GM12878 (cell line): ENCODE measurements at regions not wholly inside any gene's neighbourhood (a gene's known extent, or its start where the extent isn't known, plus 50 kb on each side); places are given as distances from the start of the nearest gene placed in this dataset.

Experiments
- ATAC-seq: fragments of 200-7000 bp; cut with Tn5 transposase; 3 replicates; pipeline ENCODE4 v1.9.1; 2020; ENCODE audit warnings: mild to moderate bottlenecking, moderate library complexity
- BruUV-seq: library from RNA; stranded (reverse); fragments of 400-500 nt; replicated peaks from 2 replicates; lab custom pipeline; 2021; lab: Mats Ljungman, UMichigan
- CTCF ChIA-PET: fragments of 300-600 bp; sonication (Branson Sonifier 250); formaldehyde crosslinking; extraction: SDS; loops from one replicate; lab custom pipeline; 2021; ENCODE audit warnings: inconsistent platforms; lab: Yijun Ruan, JAX
- POLR2A ChIA-PET: fragments of 350-600 bp; formaldehyde crosslinking; extraction: SDS; loops from one replicate; lab custom pipeline; 2021; ENCODE audit warnings: inconsistent platforms; lab: Charles Lee
- RAD21 ChIA-PET: fragments of 300-600 bp; sonication (Branson Sonifier 250); formaldehyde crosslinking; loops from one replicate; lab custom pipeline; 2023; ENCODE audit warnings: antibody characterized with exemption; ENCODE audit not compliant: unreplicated experiment; lab: Charles Lee
- SMC1A ChIA-PET: fragments of 300-600 bp; sonication (Branson Sonifier 250); formaldehyde crosslinking; loops from one replicate; lab custom pipeline; 2023; ENCODE audit not compliant: unreplicated experiment, uncharacterized antibody; lab: Charles Lee
- DNase-seq: peaks from one replicate; pipeline ENCODE4 v3.0.0-alpha.2; 2011; ENCODE audit warnings: low read depth, low spot score
- FAIRE-seq: peaks from 3 replicates; lab custom pipeline; 2011; peaks lifted over from hg19 to GRCh38; lab: Jason Lieb, UNC
- H2AFZ ChIP-seq: 2 replicates; pipeline ENCODE4 v1.6.0; 2011; ENCODE audit warnings: low read depth, low read length, control low read depth; ENCODE audit not compliant: control insufficient read depth
- H3K27ac ChIP-seq: 2 replicates; pipeline ENCODE4 v1.5.1; 2011; ENCODE audit warnings: control low read depth; ENCODE audit not compliant: control insufficient read depth, insufficient read depth
- H3K27me3 ChIP-seq, 2 experiments: replicated peaks in 1 of 2; 2 replicates each; pipeline versions ENCODE4 v1.6.0 to v1.6.1; 2011; ENCODE audit warnings: low read length in 1 of 2; ENCODE audit not compliant: control insufficient read depth in 2 of 2, insufficient read depth in 2 of 2
- H3K36me3 ChIP-seq, 2 experiments: 2 replicates each; pipeline ENCODE4 v1.5.1; 2011; ENCODE audit warnings: low read length in 1 of 2; ENCODE audit not compliant: control insufficient read depth in 2 of 2, insufficient read depth in 2 of 2
- H3K4me1 ChIP-seq: 2 replicates; pipeline ENCODE4 v1.6.1; 2011; ENCODE audit warnings: mild to moderate bottlenecking, low read length, moderate library complexity, mixed read lengths; ENCODE audit not compliant: control insufficient read depth, insufficient read depth
- H3K4me2 ChIP-seq: 2 replicates; pipeline ENCODE4 v1.6.0; 2011; ENCODE audit warnings: control low read depth; ENCODE audit not compliant: control insufficient read depth, insufficient read depth
- H3K4me3 ChIP-seq: fragments of 200-600 bp; sonication (generic); 2 replicates; pipeline ENCODE4 v1.5.1; 2016
- H3K79me2 ChIP-seq: 2 replicates; pipeline ENCODE4 v1.6.0; 2011; ENCODE audit warnings: low read length; ENCODE audit not compliant: control insufficient read depth, insufficient read depth
- H3K9ac ChIP-seq: 2 replicates; pipeline ENCODE4 v1.8.0; 2011; ENCODE audit warnings: low read length, control low read depth, mixed read lengths; ENCODE audit not compliant: control insufficient read depth, insufficient read depth
- H3K9me3 ChIP-seq: replicated peaks from 3 replicates; pipeline ENCODE4 v1.5.1; 2011; ENCODE audit warnings: mild to moderate bottlenecking, low read length; ENCODE audit not compliant: control insufficient read depth, insufficient read depth
- H4K20me1 ChIP-seq: 2 replicates; pipeline ENCODE4 v1.6.0; 2011; ENCODE audit not compliant: control insufficient read depth, insufficient read depth
- ETV6 ChIP-seq, 2 experiments: fragments of 450-650 bp in 1 of 2; IDR thresholded peaks in 1 of 2; conservative IDR thresholded peaks in 1 of 2; 2 replicates each; pipeline ENCODE4 v1.6.1; 2014; ENCODE audit warnings: antibody characterized with exemption in 1 of 2, borderline replicate concordance in 1 of 2, low read depth in 1 of 2, mild to moderate bottlenecking in 1 of 2, moderate library complexity in 1 of 2
- IKZF2 ChIP-seq, 2 experiments: fragments of 450-650 bp; IDR thresholded peaks; 2 replicates each; pipeline ENCODE4 v1.6.1; 2017; ENCODE audit warnings: mild to moderate bottlenecking in 2 of 2, moderate library complexity in 2 of 2
- LARP7 ChIP-seq: fragments of 450-650 bp; IDR thresholded peaks from 2 replicates; pipeline ENCODE4 v1.6.1; 2017; ENCODE audit warnings: mild to moderate bottlenecking
- NR2C1 ChIP-seq: fragments of 450-650 bp; IDR thresholded peaks from 2 replicates; pipeline ENCODE4 v1.6.1; 2017; ENCODE audit warnings: antibody characterized with exemption, mild to moderate bottlenecking, moderate library complexity
- PAX5 ChIP-seq: IDR thresholded peaks from 2 replicates; pipeline ENCODE4 v1.6.1; 2011; ENCODE audit warnings: low read depth, low read length, borderline replicate concordance
- POU2F2 ChIP-seq: IDR thresholded peaks from 3 replicates; pipeline ENCODE4 v1.6.1; 2011; ENCODE audit warnings: low read depth, mild to moderate bottlenecking, low read length, borderline replicate concordance
- RAD51 ChIP-seq: fragments of 450-650 bp; IDR thresholded peaks from 2 replicates; pipeline ENCODE4 v1.6.1; 2016; ENCODE audit warnings: moderate library complexity, mild to moderate bottlenecking, inconsistent platforms
- RCOR1 ChIP-seq: conservative IDR thresholded peaks from 2 replicates; pipeline ENCODE4 v1.6.1; 2012; ENCODE audit warnings: low read depth, low read length, improper control_type of control experiment
- SIX5 ChIP-seq: IDR thresholded peaks from 2 replicates; pipeline ENCODE4 v1.6.1; 2011; ENCODE audit warnings: mild to moderate bottlenecking, low read depth, low read length, moderate library complexity; ENCODE audit not compliant: severe bottlenecking
- WGBS: methylation state at CpG from one replicate; pipeline ENCODE4 v1.1.6; 2016; ENCODE audit warnings: low lambda C conversion rate; ENCODE audit not compliant: insufficient replicate concordance, insufficient coverage; ENCODE audit errors: missing lambda C conversion rate; 5-methylcytosine and 5-hydroxymethylcytosine counted together
- in situ Hi-C: fragments of 300-500 bp; cut with MboI; formaldehyde crosslinking; loops from 9 replicates; pipeline ENCODE4 v1.14.3; 2018; ENCODE audit warnings: mixed read lengths
- intact Hi-C: fragments of 100-400 bp; cut with micrococcal nuclease; formaldehyde crosslinking; loops from one replicate; pipeline ENCODE4 v1.14.2; 2022; ENCODE audit not compliant: unreplicated experiment
- TF ChIP-seq, protein P1 (sequence below): fragments of 450-650 bp; IDR thresholded peaks from 2 replicates; pipeline ENCODE4 v1.6.1; 2017; ENCODE audit warnings: low read depth, mild to moderate bottlenecking, moderate library complexity
- TF ChIP-seq, protein P2 (sequence below): IDR thresholded peaks from 2 replicates; pipeline ENCODE4 v1.6.1; 2011; ENCODE audit warnings: borderline replicate concordance, low read depth, mild to moderate bottlenecking, moderate library complexity, mixed read lengths, low read length; ENCODE audit not compliant: insufficient read depth; ENCODE audit errors: extremely low read length
- TF ChIP-seq, protein P3 (sequence below): IDR thresholded peaks from 2 replicates; pipeline ENCODE4 v1.6.1; 2012; ENCODE audit warnings: low read depth, low read length, improper control_type of control experiment
- TF ChIP-seq, protein P4 (sequence below): fragments of 450-650 bp; IDR thresholded peaks from 2 replicates; pipeline ENCODE4 v1.6.1; 2016; ENCODE audit warnings: mild to moderate bottlenecking, moderate library complexity, borderline replicate concordance
- TF ChIP-seq, protein P5 (sequence below): fragments of 450-650 bp; IDR thresholded peaks from 2 replicates; pipeline ENCODE4 v1.6.1; 2017; ENCODE audit warnings: mild to moderate bottlenecking, low read depth, inconsistent platforms; ENCODE audit not compliant: poor library complexity, severe bottlenecking

DNA sequence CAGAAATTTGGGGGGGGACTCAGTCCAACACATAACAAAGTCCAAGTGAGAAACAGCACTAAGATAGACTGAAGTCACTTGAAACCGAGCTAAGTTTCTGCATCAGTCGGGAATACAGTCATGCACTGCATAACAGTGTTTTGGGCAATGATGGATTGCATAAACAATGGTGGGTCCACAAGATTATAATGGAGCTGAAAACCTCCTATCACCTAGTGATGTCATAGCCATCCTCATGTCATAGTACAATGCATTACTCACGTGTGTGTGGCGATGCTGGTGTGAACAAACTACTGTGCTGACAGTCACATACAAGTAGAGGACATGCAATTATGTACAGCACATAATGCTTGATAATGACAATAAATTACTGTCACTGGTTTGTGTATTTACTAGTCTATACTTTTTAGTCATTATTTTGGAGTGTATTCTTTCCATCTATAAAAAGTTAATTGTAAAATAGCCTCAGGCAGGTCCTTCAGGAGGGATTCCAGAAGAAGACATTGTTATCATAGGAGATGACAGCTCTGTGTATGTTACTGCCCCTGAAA lies 154.5 kb upstream of the ECI2 start:
- in situ Hi-C loops (no loop called here), intact Hi-C loops (no loop called here)
- no peak overlapping the region for H2AFZ ChIP-seq
- ChIA-PET SMC1A (no interaction called here), RAD21 (no interaction called here), CTCF (no interaction called here), POLR2A (no interaction called here)
- H3K4me3 ChIP-seq = no peak overlapping the region
- H3K4me2 ChIP-seq = no peak overlapping the region
- H3K9me3 ChIP-seq = no peaks in the 10 kb centered on the region
- H4K20me1 ChIP-seq = no peaks in the 10 kb centered on the region
- DNase-seq = no peak
- 39% methylated on average over 4 of the region's 4 CpGs for WGBS
- no peak for ATAC-seq
- no peaks in the 10 kb centered on the region for H3K36me3 ChIP-seq
- no peak overlapping the region for H3K9ac ChIP-seq
- no peaks in the 10 kb centered on the region for H3K79me2 ChIP-seq
- H3K27me3 ChIP-seq = peaks cover 0 to 3% of the 10 kb centered on the region in 2 experiments; a peak in 1 of 4 replicates
- BruUV-seq = no TSS peak
- H3K4me1 ChIP-seq = no peaks in the 10 kb centered on the region
- no peak for FAIRE-seq
- H3K27ac ChIP-seq = no peak overlapping the region
- no peak for TF ChIP-seq POU2F2
- TF ChIP-seq, protein P1, sequence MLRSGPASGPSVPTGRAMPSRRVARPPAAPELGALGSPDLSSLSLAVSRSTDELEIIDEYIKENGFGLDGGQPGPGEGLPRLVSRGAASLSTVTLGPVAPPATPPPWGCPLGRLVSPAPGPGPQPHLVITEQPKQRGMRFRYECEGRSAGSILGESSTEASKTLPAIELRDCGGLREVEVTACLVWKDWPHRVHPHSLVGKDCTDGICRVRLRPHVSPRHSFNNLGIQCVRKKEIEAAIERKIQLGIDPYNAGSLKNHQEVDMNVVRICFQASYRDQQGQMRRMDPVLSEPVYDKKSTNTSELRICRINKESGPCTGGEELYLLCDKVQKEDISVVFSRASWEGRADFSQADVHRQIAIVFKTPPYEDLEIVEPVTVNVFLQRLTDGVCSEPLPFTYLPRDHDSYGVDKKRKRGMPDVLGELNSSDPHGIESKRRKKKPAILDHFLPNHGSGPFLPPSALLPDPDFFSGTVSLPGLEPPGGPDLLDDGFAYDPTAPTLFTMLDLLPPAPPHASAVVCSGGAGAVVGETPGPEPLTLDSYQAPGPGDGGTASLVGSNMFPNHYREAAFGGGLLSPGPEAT = no peak
- no peak for TF ChIP-seq IKZF2 (IDR thresholded peaks at IDR 0.05)
- TF ChIP-seq, protein P2, sequence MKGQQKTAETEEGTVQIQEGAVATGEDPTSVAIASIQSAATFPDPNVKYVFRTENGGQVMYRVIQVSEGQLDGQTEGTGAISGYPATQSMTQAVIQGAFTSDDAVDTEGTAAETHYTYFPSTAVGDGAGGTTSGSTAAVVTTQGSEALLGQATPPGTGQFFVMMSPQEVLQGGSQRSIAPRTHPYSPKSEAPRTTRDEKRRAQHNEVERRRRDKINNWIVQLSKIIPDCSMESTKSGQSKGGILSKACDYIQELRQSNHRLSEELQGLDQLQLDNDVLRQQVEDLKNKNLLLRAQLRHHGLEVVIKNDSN = no peak
- TF ChIP-seq, protein P3, sequence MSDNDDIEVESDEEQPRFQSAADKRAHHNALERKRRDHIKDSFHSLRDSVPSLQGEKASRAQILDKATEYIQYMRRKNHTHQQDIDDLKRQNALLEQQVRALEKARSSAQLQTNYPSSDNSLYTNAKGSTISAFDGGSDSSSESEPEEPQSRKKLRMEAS = no peak
- TF ChIP-seq, protein P4, sequence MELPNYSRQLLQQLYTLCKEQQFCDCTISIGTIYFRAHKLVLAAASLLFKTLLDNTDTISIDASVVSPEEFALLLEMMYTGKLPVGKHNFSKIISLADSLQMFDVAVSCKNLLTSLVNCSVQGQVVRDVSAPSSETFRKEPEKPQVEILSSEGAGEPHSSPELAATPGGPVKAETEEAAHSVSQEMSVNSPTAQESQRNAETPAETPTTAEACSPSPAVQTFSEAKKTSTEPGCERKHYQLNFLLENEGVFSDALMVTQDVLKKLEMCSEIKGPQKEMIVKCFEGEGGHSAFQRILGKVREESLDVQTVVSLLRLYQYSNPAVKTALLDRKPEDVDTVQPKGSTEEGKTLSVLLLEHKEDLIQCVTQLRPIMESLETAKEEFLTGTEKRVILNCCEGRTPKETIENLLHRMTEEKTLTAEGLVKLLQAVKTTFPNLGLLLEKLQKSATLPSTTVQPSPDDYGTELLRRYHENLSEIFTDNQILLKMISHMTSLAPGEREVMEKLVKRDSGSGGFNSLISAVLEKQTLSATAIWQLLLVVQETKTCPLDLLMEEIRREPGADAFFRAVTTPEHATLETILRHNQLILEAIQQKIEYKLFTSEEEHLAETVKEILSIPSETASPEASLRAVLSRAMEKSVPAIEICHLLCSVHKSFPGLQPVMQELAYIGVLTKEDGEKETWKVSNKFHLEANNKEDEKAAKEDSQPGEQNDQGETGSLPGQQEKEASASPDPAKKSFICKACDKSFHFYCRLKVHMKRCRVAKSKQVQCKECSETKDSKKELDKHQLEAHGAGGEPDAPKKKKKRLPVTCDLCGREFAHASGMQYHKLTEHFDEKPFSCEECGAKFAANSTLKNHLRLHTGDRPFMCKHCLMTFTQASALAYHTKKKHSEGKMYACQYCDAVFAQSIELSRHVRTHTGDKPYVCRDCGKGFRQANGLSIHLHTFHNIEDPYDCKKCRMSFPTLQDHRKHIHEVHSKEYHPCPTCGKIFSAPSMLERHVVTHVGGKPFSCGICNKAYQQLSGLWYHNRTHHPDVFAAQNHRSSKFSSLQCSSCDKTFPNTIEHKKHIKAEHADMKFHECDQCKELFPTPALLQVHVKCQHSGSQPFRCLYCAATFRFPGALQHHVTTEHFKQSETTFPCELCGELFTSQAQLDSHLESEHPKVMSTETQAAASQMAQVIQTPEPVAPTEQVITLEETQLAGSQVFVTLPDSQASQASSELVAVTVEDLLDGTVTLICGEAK = no peak
- TF ChIP-seq RAD51 = no peak
- TF ChIP-seq, protein P5, sequence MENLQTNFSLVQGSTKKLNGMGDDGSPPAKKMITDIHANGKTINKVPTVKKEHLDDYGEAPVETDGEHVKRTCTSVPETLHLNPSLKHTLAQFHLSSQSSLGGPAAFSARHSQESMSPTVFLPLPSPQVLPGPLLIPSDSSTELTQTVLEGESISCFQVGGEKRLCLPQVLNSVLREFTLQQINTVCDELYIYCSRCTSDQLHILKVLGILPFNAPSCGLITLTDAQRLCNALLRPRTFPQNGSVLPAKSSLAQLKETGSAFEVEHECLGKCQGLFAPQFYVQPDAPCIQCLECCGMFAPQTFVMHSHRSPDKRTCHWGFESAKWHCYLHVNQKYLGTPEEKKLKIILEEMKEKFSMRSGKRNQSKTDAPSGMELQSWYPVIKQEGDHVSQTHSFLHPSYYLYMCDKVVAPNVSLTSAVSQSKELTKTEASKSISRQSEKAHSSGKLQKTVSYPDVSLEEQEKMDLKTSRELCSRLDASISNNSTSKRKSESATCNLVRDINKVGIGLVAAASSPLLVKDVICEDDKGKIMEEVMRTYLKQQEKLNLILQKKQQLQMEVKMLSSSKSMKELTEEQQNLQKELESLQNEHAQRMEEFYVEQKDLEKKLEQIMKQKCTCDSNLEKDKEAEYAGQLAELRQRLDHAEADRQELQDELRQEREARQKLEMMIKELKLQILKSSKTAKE = no peak
- no peak for TF ChIP-seq ETV6 (conservative IDR thresholded peaks at IDR 0.05 in 1 of 2, IDR thresholded peaks at IDR 0.05 in 1 of 2; ENCODE audit: borderline replicate concordance in 1 of 2, low read depth in 1 of 2)
- no peak for TF ChIP-seq SIX5
- TF ChIP-seq NR2C1 = no peak
- TF ChIP-seq LARP7 = no peak
- TF ChIP-seq RCOR1 = no peak
- TF ChIP-seq PAX5 = no peak
